Liver (tissue), 3 donors: ENCODE measurements at regions not wholly inside any gene's neighbourhood (a gene's known extent, or its start where the extent isn't known, plus 50 kb on each side); places are given as distances from the start of the nearest gene placed in this dataset.

Experiments
- FOXA2 ChIP-seq: IDR thresholded peaks from 2 replicates; pipeline ENCODE4 v1.6.1; 2016; ENCODE audit warnings: antibody characterized with exemption
- RAD21 ChIP-seq, 2 donors: IDR thresholded peaks; 2 replicates each; pipeline ENCODE4 v1.6.1; 2016; ENCODE audit warnings: antibody characterized with exemption in 2 of 2, mild to moderate bottlenecking in 2 of 2
- SP1 ChIP-seq: IDR thresholded peaks from 2 replicates; pipeline ENCODE4 v1.6.1; 2018; ENCODE audit warnings: antibody characterized with exemption, mild to moderate bottlenecking
- YY1 ChIP-seq: IDR thresholded peaks from 2 replicates; pipeline ENCODE4 v1.6.1; 2016; ENCODE audit warnings: antibody characterized with exemption, mild to moderate bottlenecking
- TF ChIP-seq, protein P1 (sequence below): fragments of 150-350 bp; IDR thresholded peaks from 2 replicates; pipeline ENCODE4 v1.5.1; 2017; ENCODE audit warnings: improper control_type of control experiment, low read depth, low read length; ENCODE audit not compliant: missing input control
- TF ChIP-seq, protein P2 (sequence below): IDR thresholded peaks from 2 replicates; pipeline ENCODE4 v1.6.1; 2016; ENCODE audit warnings: antibody characterized with exemption
- TF ChIP-seq, protein P3 (sequence below): IDR thresholded peaks from 2 replicates; pipeline ENCODE4 v1.6.1; 2016; ENCODE audit warnings: antibody characterized with exemption, mild to moderate bottlenecking
- donor health status: healthy.
- donor health status: healthy.

DNA sequence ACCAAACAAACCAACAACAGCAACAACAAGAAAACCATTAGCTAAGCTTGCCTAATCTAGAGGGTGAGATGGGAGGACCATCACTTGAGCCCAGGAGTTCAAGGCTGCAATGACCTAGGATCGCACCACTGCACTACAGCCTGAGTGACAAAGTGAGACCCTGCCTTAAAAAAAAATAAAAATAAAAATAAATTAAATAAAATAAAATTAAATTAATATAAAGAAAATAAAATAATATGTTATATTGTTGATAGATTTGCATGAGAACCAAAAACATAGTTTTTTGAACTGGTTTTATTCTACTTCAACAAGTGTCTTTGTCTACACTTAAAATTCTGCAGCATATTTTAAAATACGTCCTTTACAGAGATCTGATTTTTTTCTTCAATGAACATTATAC, 2683.1 kb downstream of the ARAP2 start:
- TF ChIP-seq, protein P1, sequence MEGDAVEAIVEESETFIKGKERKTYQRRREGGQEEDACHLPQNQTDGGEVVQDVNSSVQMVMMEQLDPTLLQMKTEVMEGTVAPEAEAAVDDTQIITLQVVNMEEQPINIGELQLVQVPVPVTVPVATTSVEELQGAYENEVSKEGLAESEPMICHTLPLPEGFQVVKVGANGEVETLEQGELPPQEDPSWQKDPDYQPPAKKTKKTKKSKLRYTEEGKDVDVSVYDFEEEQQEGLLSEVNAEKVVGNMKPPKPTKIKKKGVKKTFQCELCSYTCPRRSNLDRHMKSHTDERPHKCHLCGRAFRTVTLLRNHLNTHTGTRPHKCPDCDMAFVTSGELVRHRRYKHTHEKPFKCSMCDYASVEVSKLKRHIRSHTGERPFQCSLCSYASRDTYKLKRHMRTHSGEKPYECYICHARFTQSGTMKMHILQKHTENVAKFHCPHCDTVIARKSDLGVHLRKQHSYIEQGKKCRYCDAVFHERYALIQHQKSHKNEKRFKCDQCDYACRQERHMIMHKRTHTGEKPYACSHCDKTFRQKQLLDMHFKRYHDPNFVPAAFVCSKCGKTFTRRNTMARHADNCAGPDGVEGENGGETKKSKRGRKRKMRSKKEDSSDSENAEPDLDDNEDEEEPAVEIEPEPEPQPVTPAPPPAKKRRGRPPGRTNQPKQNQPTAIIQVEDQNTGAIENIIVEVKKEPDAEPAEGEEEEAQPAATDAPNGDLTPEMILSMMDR: no peak
- TF ChIP-seq, protein P2, sequence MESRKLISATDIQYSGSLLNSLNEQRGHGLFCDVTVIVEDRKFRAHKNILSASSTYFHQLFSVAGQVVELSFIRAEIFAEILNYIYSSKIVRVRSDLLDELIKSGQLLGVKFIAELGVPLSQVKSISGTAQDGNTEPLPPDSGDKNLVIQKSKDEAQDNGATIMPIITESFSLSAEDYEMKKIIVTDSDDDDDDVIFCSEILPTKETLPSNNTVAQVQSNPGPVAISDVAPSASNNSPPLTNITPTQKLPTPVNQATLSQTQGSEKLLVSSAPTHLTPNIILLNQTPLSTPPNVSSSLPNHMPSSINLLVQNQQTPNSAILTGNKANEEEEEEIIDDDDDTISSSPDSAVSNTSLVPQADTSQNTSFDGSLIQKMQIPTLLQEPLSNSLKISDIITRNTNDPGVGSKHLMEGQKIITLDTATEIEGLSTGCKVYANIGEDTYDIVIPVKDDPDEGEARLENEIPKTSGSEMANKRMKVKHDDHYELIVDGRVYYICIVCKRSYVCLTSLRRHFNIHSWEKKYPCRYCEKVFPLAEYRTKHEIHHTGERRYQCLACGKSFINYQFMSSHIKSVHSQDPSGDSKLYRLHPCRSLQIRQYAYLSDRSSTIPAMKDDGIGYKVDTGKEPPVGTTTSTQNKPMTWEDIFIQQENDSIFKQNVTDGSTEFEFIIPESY: no peak
- no peak for TF ChIP-seq FOXA2
- TF ChIP-seq, protein P3, sequence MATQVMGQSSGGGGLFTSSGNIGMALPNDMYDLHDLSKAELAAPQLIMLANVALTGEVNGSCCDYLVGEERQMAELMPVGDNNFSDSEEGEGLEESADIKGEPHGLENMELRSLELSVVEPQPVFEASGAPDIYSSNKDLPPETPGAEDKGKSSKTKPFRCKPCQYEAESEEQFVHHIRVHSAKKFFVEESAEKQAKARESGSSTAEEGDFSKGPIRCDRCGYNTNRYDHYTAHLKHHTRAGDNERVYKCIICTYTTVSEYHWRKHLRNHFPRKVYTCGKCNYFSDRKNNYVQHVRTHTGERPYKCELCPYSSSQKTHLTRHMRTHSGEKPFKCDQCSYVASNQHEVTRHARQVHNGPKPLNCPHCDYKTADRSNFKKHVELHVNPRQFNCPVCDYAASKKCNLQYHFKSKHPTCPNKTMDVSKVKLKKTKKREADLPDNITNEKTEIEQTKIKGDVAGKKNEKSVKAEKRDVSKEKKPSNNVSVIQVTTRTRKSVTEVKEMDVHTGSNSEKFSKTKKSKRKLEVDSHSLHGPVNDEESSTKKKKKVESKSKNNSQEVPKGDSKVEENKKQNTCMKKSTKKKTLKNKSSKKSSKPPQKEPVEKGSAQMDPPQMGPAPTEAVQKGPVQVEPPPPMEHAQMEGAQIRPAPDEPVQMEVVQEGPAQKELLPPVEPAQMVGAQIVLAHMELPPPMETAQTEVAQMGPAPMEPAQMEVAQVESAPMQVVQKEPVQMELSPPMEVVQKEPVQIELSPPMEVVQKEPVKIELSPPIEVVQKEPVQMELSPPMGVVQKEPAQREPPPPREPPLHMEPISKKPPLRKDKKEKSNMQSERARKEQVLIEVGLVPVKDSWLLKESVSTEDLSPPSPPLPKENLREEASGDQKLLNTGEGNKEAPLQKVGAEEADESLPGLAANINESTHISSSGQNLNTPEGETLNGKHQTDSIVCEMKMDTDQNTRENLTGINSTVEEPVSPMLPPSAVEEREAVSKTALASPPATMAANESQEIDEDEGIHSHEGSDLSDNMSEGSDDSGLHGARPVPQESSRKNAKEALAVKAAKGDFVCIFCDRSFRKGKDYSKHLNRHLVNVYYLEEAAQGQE: no peak
- TF ChIP-seq RAD21 (IDR thresholded peaks at IDR 0.05): no peak
- TF ChIP-seq SP1: no peak
- TF ChIP-seq YY1: no peak
